B cell (primary cell): ENCODE measurements at regions not wholly inside any gene's neighbourhood (a gene's known extent, or its start where the extent isn't known, plus 50 kb on each side); places are given as distances from the start of the nearest gene placed in this dataset.

Experiments
- ATAC-seq: fragments of 200-7000 bp; cut with Tn5 transposase; one replicate; pipeline ENCODE4 v1.10.0; 2021; ENCODE audit warnings: low read depth, mild to moderate bottlenecking, moderate number of reproducible peaks, moderate library complexity
- CTCF ChIA-PET: fragments of 350-600 bp; sonication (Branson Sonifier 250); formaldehyde crosslinking; loops from one replicate; lab custom pipeline; 2021; ENCODE audit warnings: antibody characterized with exemption, inconsistent platforms; lab: Charles Lee
- POLR2A ChIA-PET: fragments of 350-600 bp; sonication (Branson Sonifier 250); formaldehyde crosslinking; loops from one replicate; lab custom pipeline; 2021; ENCODE audit warnings: antibody characterized with exemption; lab: Charles Lee
- DNase-seq: peaks from one replicate; pipeline ENCODE4 v3.0.0; 2013
- H2AFZ ChIP-seq: 2 replicates; pipeline ENCODE4 v1.6.1; 2012; ENCODE audit warnings: mild to moderate bottlenecking, low read depth, low read length; ENCODE audit not compliant: insufficient read depth, poor library complexity, severe bottlenecking
- H3K27ac ChIP-seq, 2 donors: 1 replicate in 1 of 2; 2 replicates in 1 of 2; pipeline ENCODE4 v1.5.1; 2012 to 2013; ENCODE audit warnings: low read length in 2 of 2, mild to moderate bottlenecking in 2 of 2, moderate library complexity in 1 of 2
- H3K27me3 ChIP-seq, 4 experiments: fragments of 200-600 bp in 1 of 4; sonication (generic) in 1 of 4; replicated peaks in 1 of 4; 1 replicate in 2 of 4; 2 replicates in 2 of 4; pipeline versions ENCODE4 v1.6.1 to v1.7.0; 2013 to 2016; ENCODE audit warnings: low read length in 3 of 4, mild to moderate bottlenecking in 2 of 4, mixed read lengths in 1 of 4, moderate library complexity in 1 of 4; ENCODE audit not compliant: insufficient read depth in 4 of 4, control insufficient read depth in 3 of 4; ENCODE audit errors: control extremely low read depth in 1 of 4
- H3K36me3 ChIP-seq, 2 experiments: replicated peaks in 1 of 2; 1 replicate in 1 of 2; 2 replicates in 1 of 2; pipeline versions ENCODE4 v1.6.1 to v1.7.1; 2013; ENCODE audit warnings: low read length in 1 of 2; ENCODE audit not compliant: insufficient read depth in 2 of 2, control insufficient read depth in 1 of 2; ENCODE audit errors: control extremely low read depth in 1 of 2, extremely low read depth in 1 of 2
- H3K4me1 ChIP-seq, 2 donors: fragments of 200-600 bp in 1 of 2; sonication (generic) in 1 of 2; 1 replicate in 1 of 2; 2 replicates in 1 of 2; pipeline versions ENCODE4 v1.5.1 to v1.6.1; 2013 to 2017; ENCODE audit warnings: low read length in 2 of 2; ENCODE audit not compliant: control insufficient read depth in 2 of 2, insufficient read depth in 2 of 2
- H3K4me2 ChIP-seq: replicated peaks from 2 replicates; pipeline ENCODE3; 2012; ENCODE audit warnings: mild to moderate bottlenecking, low read depth, low read length; ENCODE audit not compliant: poor library complexity, severe bottlenecking
- H3K4me3 ChIP-seq, 5 experiments: fragments of 200-600 bp in 1 of 5; sonication (generic) in 1 of 5; 1 replicate in 3 of 5; 2 replicates in 2 of 5; pipeline versions ENCODE4 v1.5.1 to v1.7.0; 2011 to 2016; ENCODE audit warnings: low read length in 4 of 5, mild to moderate bottlenecking in 4 of 5, low read depth in 2 of 5, control low read depth in 1 of 5, moderate library complexity in 1 of 5; ENCODE audit not compliant: insufficient read depth in 1 of 5; ENCODE audit errors: control extremely low read depth in 1 of 5, extremely low read depth in 1 of 5
- H3K79me2 ChIP-seq: fragments of 200-600 bp; sonication (generic); one replicate; pipeline ENCODE4 v1.6.0; 2016; ENCODE audit warnings: low read length; ENCODE audit not compliant: control insufficient read depth, insufficient read depth
- H3K9ac ChIP-seq: fragments of 200-600 bp; sonication (generic); 2 replicates; pipeline ENCODE4 v1.6.1; 2017; ENCODE audit warnings: mild to moderate bottlenecking, low read length, moderate library complexity
- H3K9me3 ChIP-seq, 3 donors: one replicate each; pipeline versions ENCODE4 v1.6.1 to v1.7.1; 2013; ENCODE audit warnings: low read length in 2 of 3; ENCODE audit not compliant: control insufficient read depth in 2 of 3, insufficient read depth in 1 of 3; ENCODE audit errors: control extremely low read depth in 1 of 3
- H4K20me1 ChIP-seq: 2 replicates; pipeline ENCODE4 v1.6.0; 2012; ENCODE audit warnings: mild to moderate bottlenecking, low read length; ENCODE audit not compliant: insufficient read depth, control insufficient read depth, poor library complexity, severe bottlenecking
- H3K27ac Mint-ChIP-seq: one replicate; pipeline ENCODE4 v1.8.0; 2021; ENCODE audit warnings: mixed read lengths
- H3K27me3 Mint-ChIP-seq: one replicate; pipeline ENCODE4 v1.8.0; 2021; ENCODE audit warnings: mixed read lengths
- H3K4me1 Mint-ChIP-seq: one replicate; pipeline ENCODE4 v1.8.0; 2021; ENCODE audit warnings: mixed read lengths
- H3K4me3 Mint-ChIP-seq: one replicate; pipeline ENCODE4 v1.8.0; 2021; ENCODE audit warnings: mixed read lengths
- H3K9me3 Mint-ChIP-seq: one replicate; pipeline ENCODE4 v1.8.0; 2022; ENCODE audit warnings: mixed read lengths; ENCODE audit not compliant: insufficient read depth
- CTCF ChIP-seq: fragments of 200-600 bp; IDR thresholded peaks from one replicate; pipeline ENCODE4 v1.8.0; 2022; ENCODE audit warnings: antibody characterized with exemption, mild to moderate bottlenecking
- EZH2 ChIP-seq: IDR thresholded peaks from 2 replicates; pipeline ENCODE4 v1.6.1; 2012; ENCODE audit warnings: borderline replicate concordance, low read depth, mild to moderate bottlenecking, moderate library complexity, low read length; ENCODE audit not compliant: insufficient read depth, poor library complexity, severe bottlenecking
- WGBS: methylation state at CpG from one replicate; pipeline ENCODE4 v1.1.5; 2013; ENCODE audit warnings: missing lambda C conversion rate; ENCODE audit not compliant: insufficient coverage; 5-methylcytosine and 5-hydroxymethylcytosine counted together
- intact Hi-C: fragments of 100-400 bp; cut with micrococcal nuclease; formaldehyde crosslinking; loops from one replicate; pipeline ENCODE4 v1.10.0; 2022

GRCh38 chr1:232271299-232271698, 358.6 kb downstream of the SIPA1L2 start:
- H3K27ac Mint-ChIP-seq = no peak overlapping the region
- Histone ChIP-seq H3K4me3 (no peak overlapping the region), H3K9me3 (no peaks in the 10 kb centered on the region), H3K36me3 (no peaks in the 10 kb centered on the region), H3K4me1 (no peaks in the 10 kb centered on the region), H3K27me3 (no peaks in the 10 kb centered on the region), H3K9ac (no peak overlapping the region), H3K79me2 (no peaks in the 10 kb centered on the region), H4K20me1 (no peaks in the 10 kb centered on the region), H3K27ac (no peak overlapping the region), H3K4me2 (no peak overlapping the region), H2AFZ (no peak overlapping the region)
- no peak for TF ChIP-seq CTCF
- TF ChIP-seq EZH2 = no peak
- intact Hi-C loops = no loop called here
- H3K4me3 Mint-ChIP-seq = no peak overlapping the region
- no peaks in the 10 kb centered on the region for H3K9me3 Mint-ChIP-seq
- ChIA-PET CTCF (no interaction called here), POLR2A (no interaction called here)
- ATAC-seq (no peak), DNase-seq (no peak)
- H3K27me3 Mint-ChIP-seq = peaks cover 15% of the 10 kb centered on the region
- H3K4me1 Mint-ChIP-seq = no peaks in the 10 kb centered on the region

GRCh38 chr1:232269988-232270387, 359.9 kb downstream of the SIPA1L2 start:
- H2AFZ ChIP-seq = no peak overlapping the region
- H3K79me2 ChIP-seq = no peaks in the 10 kb centered on the region
- no peak for ATAC-seq
- no peak for TF ChIP-seq CTCF
- no peak for TF ChIP-seq EZH2
- H3K4me1 Mint-ChIP-seq = no peaks in the 10 kb centered on the region
- no peak overlapping the region for H3K4me3 Mint-ChIP-seq
- H3K36me3 ChIP-seq = no peaks in the 10 kb centered on the region
- no peak overlapping the region for H3K27ac ChIP-seq
- no peaks in the 10 kb centered on the region for H3K4me1 ChIP-seq
- no peaks in the 10 kb centered on the region for H4K20me1 ChIP-seq
- H3K4me3 ChIP-seq = no peak overlapping the region
- ChIA-PET CTCF (no interaction called here), POLR2A (no interaction called here)
- no peaks in the 10 kb centered on the region for H3K9me3 ChIP-seq
- no peak for DNase-seq
- 100% methylated on average over 2 of the region's 2 CpGs for WGBS
- intact Hi-C loops = no loop called here
- no peak overlapping the region for H3K9ac ChIP-seq
- no peaks in the 10 kb centered on the region for H3K9me3 Mint-ChIP-seq
- no peak overlapping the region for H3K27ac Mint-ChIP-seq
- no peaks in the 10 kb centered on the region for H3K27me3 ChIP-seq
- H3K4me2 ChIP-seq = no peak overlapping the region
- H3K27me3 Mint-ChIP-seq = peaks cover 11% of the 10 kb centered on the region
